IgD-negative memory B cell (primary cell): ENCODE measurements at regions not wholly inside any gene's neighbourhood (a gene's known extent, or its start where the extent isn't known, plus 50 kb on each side); places are given as distances from the start of the nearest gene placed in this dataset.

Source experiments
- H3K27ac Mint-ChIP-seq, 3 donors: one replicate each; pipeline ENCODE4 v1.8.0; 2020 to 2022; ENCODE audit warnings: mild to moderate bottlenecking in 3 of 3, mixed read lengths in 3 of 3, moderate library complexity in 1 of 3
- H3K27me3 Mint-ChIP-seq: one replicate; pipeline ENCODE4 v1.8.0; 2021; ENCODE audit warnings: mixed read lengths
- H3K36me3 Mint-ChIP-seq: one replicate; pipeline ENCODE4 v1.8.0; 2020; ENCODE audit warnings: mild to moderate bottlenecking, mixed read lengths
- H3K4me1 Mint-ChIP-seq, 3 donors: one replicate each; pipeline ENCODE4 v1.8.0; 2020 to 2022; ENCODE audit warnings: mixed read lengths in 3 of 3, mild to moderate bottlenecking in 1 of 3
- H3K4me3 Mint-ChIP-seq, 4 donors: one replicate each; pipeline ENCODE4 v1.8.0; 2020 to 2022; ENCODE audit warnings: mild to moderate bottlenecking in 4 of 4, mixed read lengths in 4 of 4, moderate library complexity in 3 of 4
- H3K9me3 Mint-ChIP-seq, 3 donors: one replicate each; pipeline ENCODE4 v1.8.0; 2020 to 2021; ENCODE audit warnings: mixed read lengths in 3 of 3, mild to moderate bottlenecking in 1 of 3

DNA sequence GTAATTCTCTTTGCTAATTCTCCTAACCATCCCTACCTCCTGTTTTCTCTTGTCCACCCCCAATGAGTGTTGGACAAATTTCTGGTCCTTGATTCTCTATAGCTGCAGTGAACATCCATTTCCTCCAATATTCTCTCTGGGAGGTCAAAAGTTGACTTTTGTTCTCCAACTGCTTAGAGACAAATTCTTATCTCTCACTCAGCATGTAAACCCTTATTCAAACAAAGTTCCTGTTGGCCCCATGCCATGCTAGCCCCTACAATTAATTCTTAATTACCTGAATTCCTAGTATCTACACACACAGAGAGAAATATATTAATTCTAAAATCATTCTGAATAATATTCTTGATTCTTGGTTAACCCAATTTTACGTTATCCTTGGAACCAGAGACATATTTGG, 472.9 kb upstream of the ACTBL2 start:
- H3K27me3 Mint-ChIP-seq = peaks cover 4% of the 10 kb centered on the region
- H3K4me3 Mint-ChIP-seq = no peak overlapping the region
- no peaks in the 10 kb centered on the region for H3K9me3 Mint-ChIP-seq
- no peaks in the 10 kb centered on the region for H3K36me3 Mint-ChIP-seq
- H3K27ac Mint-ChIP-seq = no peak overlapping the region
- H3K4me1 Mint-ChIP-seq = no peaks in the 10 kb centered on the region

DNA sequence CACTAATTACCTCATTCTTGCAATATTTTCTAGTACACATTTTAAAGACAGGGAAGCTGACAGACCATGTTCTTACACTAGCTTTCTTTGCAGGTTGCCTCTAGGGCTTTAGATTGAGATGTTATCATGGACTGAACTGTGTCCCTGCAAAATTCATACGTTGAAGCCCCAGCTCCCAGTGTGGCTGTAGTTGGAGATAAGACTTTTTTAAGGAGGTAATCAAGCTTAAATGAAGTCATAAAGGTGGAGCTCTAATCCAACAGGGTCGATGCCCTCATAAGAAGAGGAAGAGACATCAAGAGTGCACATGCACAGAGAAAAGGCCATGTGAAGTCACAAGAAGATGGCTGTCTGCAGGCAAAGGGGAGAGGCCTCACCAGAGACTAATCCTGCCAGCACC, 471.2 kb upstream of the ACTBL2 start:
- Mint-ChIP-seq H3K27me3 (peaks cover 11% of the 10 kb centered on the region), H3K27ac (no peak overlapping the region)

GRCh38 chr5:57950616-57951228, 468.1 kb upstream of the ACTBL2 start:
- H3K27ac Mint-ChIP-seq = no peak overlapping the region
- H3K4me1 Mint-ChIP-seq = no peaks in the 10 kb centered on the region
- no peak overlapping the region for H3K4me3 Mint-ChIP-seq
- peaks cover 0 to 3% (median 0%) of the 10 kb centered on the region in 3 donors for H3K9me3 Mint-ChIP-seq
- H3K27me3 Mint-ChIP-seq = peaks cover 8% of the 10 kb centered on the region
- H3K36me3 Mint-ChIP-seq = no peaks in the 10 kb centered on the region

More for the DNA sequence above, 471.2 kb upstream of the ACTBL2 start:
- no peaks in the 10 kb centered on the region for H3K4me1 Mint-ChIP-seq
- H3K9me3 Mint-ChIP-seq = no peaks in the 10 kb centered on the region
- H3K36me3 Mint-ChIP-seq = no peaks in the 10 kb centered on the region
- H3K4me3 Mint-ChIP-seq = no peak overlapping the region

GRCh38 chr5:57948091-57948490, 465.5 kb upstream of the ACTBL2 start:
- Mint-ChIP-seq H3K9me3 (peaks cover 0 to 3% (median 0%) of the 10 kb centered on the region in 3 donors), H3K36me3 (no peaks in the 10 kb centered on the region), H3K4me3 (no peak overlapping the region), H3K27me3 (peaks cover 7% of the 10 kb centered on the region), H3K4me1 (no peaks in the 10 kb centered on the region), H3K27ac (no peak overlapping the region)

DNA sequence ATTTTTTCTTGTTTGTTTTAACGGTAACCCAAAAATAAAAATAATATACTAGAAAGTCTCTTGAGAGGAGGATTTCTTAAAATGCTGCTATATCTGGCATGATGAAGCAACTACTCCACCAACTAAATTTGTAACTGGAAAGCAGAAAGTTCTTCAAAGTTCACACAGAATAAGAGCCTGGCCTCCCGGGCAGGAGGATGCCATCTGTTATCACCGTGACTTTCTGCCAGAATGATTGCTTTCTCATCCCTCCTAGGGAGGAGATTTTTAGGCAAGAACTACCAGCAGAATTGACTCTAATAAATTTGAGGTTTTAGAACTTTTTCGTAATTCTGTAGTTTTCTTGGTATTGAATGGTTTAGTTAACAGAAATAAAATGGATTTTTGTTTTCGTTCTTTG, 464.6 kb upstream of the ACTBL2 start:
- no peaks in the 10 kb centered on the region for H3K4me1 Mint-ChIP-seq
- peaks cover 7% of the 10 kb centered on the region for H3K27me3 Mint-ChIP-seq
- H3K36me3 Mint-ChIP-seq = no peaks in the 10 kb centered on the region
- no peak overlapping the region for H3K27ac Mint-ChIP-seq
- H3K9me3 Mint-ChIP-seq = peaks cover 0 to 3% (median 0%) of the 10 kb centered on the region in 3 donors
- no peak overlapping the region for H3K4me3 Mint-ChIP-seq

DNA sequence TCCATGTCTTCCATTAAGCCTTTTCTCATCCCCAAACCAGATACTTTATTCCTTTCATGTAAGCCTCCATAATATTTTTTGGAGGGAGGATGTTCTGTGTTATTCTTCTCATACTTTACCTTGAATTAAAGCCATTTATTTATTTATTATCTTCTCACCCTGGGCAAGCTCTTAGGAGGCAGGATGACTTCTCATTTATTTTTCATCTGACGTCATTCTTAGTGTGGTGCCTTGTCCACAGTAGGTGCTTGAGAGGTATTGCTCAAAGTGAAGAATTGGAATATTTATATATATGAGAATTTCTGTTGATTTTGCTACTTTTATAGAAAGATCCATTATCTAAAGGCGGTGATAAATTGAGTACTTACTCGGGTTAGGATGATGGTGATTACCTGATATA, 458.3 kb upstream of the ACTBL2 start:
- no peaks in the 10 kb centered on the region for H3K27me3 Mint-ChIP-seq
- no peaks in the 10 kb centered on the region for H3K4me1 Mint-ChIP-seq
- no peaks in the 10 kb centered on the region for H3K36me3 Mint-ChIP-seq
- H3K4me3 Mint-ChIP-seq = no peak overlapping the region
- no peak overlapping the region for H3K27ac Mint-ChIP-seq
- peaks cover 3 to 6% (median 4%) of the 10 kb centered on the region in 3 donors for H3K9me3 Mint-ChIP-seq

GRCh38 chr5:57940236-57940635, 457.6 kb upstream of the ACTBL2 start:
- H3K9me3 Mint-ChIP-seq = peaks cover 3 to 4% (median 4%) of the 10 kb centered on the region in 3 donors
- no peaks in the 10 kb centered on the region for H3K36me3 Mint-ChIP-seq

GRCh38 chr5:57939771-57940170, 457.2 kb upstream of the ACTBL2 start:
- H3K4me1 Mint-ChIP-seq = no peaks in the 10 kb centered on the region
- H3K36me3 Mint-ChIP-seq = no peaks in the 10 kb centered on the region
- H3K27ac Mint-ChIP-seq = no peak overlapping the region
- peaks cover 3 to 4% (median 4%) of the 10 kb centered on the region in 3 donors for H3K9me3 Mint-ChIP-seq
- H3K4me3 Mint-ChIP-seq = no peak overlapping the region
- no peaks in the 10 kb centered on the region for H3K27me3 Mint-ChIP-seq

More at GRCh38 chr5:57940236-57940635, 457.6 kb upstream of the ACTBL2 start:
- no peak overlapping the region for H3K27ac Mint-ChIP-seq
- no peaks in the 10 kb centered on the region for H3K27me3 Mint-ChIP-seq
- H3K4me3 Mint-ChIP-seq = no peak overlapping the region
- H3K4me1 Mint-ChIP-seq = no peaks in the 10 kb centered on the region

GRCh38 chr5:57939335-57939734, 456.7 kb upstream of the ACTBL2 start:
- Mint-ChIP-seq H3K4me1 (no peaks in the 10 kb centered on the region), H3K27ac (no peak overlapping the region), H3K36me3 (no peaks in the 10 kb centered on the region), H3K4me3 (no peak overlapping the region), H3K27me3 (no peaks in the 10 kb centered on the region), H3K9me3 (peaks cover 3 to 4% (median 4%) of the 10 kb centered on the region in 3 donors)

GRCh38 chr5:57938174-57938557, 455.6 kb upstream of the ACTBL2 start:
- Mint-ChIP-seq H3K9me3 (peaks cover 3 to 6% (median 4%) of the 10 kb centered on the region in 3 donors), H3K4me3 (no peak overlapping the region), H3K27me3 (no peaks in the 10 kb centered on the region), H3K4me1 (no peaks in the 10 kb centered on the region), H3K36me3 (no peaks in the 10 kb centered on the region), H3K27ac (no peak overlapping the region)

DNA sequence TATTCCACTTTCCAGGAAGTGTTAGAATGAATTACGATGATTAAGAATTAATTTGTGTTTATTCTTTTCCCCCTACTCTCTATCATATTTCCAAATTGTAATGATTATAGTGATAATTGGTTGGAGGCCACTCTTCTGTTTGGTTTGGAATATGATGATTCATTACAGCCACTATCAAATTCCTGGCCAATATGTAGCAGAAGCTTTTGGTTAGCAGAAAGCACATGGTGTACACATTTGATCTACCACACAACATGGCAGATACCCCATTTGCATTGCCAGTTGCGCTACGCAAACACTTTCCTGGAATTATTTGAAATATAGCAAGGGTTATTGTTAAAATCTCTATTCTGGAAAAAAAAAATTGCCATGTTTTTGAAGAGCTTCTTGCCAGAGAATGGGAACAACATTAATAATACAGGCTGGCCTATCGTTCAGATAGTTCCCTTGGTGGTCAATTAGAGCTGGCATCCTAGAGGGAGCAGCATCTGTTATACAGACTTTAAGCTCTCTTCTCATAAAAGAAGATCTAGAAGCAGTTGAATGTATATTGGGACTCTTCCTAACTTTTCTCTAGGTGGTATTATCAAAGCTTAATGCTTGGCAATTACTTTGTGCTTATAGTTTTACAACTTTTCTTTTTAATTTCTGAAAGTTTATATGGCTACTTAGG, 455.0 kb upstream of the ACTBL2 start:
- H3K27me3 Mint-ChIP-seq = no peaks in the 10 kb centered on the region
- peaks cover 3 to 6% (median 4%) of the 10 kb centered on the region in 3 donors for H3K9me3 Mint-ChIP-seq
- H3K4me3 Mint-ChIP-seq = no peak overlapping the region
- H3K27ac Mint-ChIP-seq = no peak overlapping the region
- H3K4me1 Mint-ChIP-seq = no peaks in the 10 kb centered on the region
- H3K36me3 Mint-ChIP-seq = no peaks in the 10 kb centered on the region

- no peaks in the 10 kb centered on the region for H3K36me3 Mint-ChIP-seq
- H3K27ac Mint-ChIP-seq = no peak overlapping the region
- no peaks in the 10 kb centered on the region for H3K27me3 Mint-ChIP-seq
- H3K9me3 Mint-ChIP-seq = peaks cover 3 to 6% (median 4%) of the 10 kb centered on the region in 3 donors
- H3K4me1 Mint-ChIP-seq = no peaks in the 10 kb centered on the region
- H3K4me3 Mint-ChIP-seq = no peak overlapping the region
Measured at GRCh38 chr5:57937025-57937424, 454.4 kb upstream of the ACTBL2 start.

DNA sequence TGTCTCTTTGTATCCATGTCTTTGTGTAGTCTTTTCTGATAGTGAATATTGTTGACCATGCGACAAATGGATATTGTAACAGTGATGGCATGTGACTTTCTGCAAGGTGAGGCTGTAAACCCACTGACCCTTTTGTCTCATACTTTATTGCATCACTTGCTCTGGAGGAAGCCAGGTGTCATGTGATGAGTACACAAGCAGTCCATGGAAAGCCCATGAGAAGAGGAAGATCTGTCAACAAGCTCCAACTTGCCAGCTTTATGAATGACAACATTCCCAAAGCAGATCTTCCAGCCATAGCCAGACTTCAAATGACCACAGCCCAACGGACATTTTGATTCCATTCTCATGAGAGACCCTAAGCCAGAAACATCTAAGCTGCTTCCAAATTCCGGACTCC, 450.1 kb upstream of the ACTBL2 start:
- Mint-ChIP-seq H3K36me3 (no peaks in the 10 kb centered on the region), H3K4me1 (no peaks in the 10 kb centered on the region), H3K9me3 (peaks cover 0 to 8% (median 0%) of the 10 kb centered on the region in 3 donors), H3K27me3 (no peaks in the 10 kb centered on the region), H3K27ac (no peak overlapping the region), H3K4me3 (no peak overlapping the region)

- Mint-ChIP-seq H3K36me3 (no peaks in the 10 kb centered on the region), H3K27me3 (no peaks in the 10 kb centered on the region), H3K4me1 (no peaks in the 10 kb centered on the region), H3K9me3 (peaks cover 0 to 8% (median 0%) of the 10 kb centered on the region in 3 donors), H3K27ac (no peak overlapping the region), H3K4me3 (no peak overlapping the region)
Measured at GRCh38 chr5:57931807-57932206, 449.2 kb upstream of the ACTBL2 start.

DNA sequence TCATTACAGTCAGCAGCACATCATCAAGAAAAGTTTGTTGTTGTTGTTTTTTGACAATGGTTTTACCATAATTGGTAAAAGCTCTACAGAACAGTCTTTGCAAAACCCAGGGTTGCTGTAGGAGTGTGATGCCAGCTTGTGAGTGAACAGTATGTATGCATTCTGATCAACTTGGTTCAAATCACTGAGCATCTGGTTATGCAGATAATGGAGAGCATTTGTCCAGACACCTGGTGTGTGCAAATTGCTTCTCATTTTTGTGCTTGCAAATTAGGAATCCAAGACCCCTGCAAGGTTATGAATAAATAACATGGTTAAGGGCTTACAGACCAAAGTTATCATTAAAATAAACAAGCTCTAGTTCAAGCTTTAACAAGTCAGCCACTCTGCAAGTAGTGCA, 448.7 kb upstream of the ACTBL2 start:
- Mint-ChIP-seq H3K27ac (no peak overlapping the region), H3K27me3 (no peaks in the 10 kb centered on the region), H3K4me1 (no peaks in the 10 kb centered on the region), H3K36me3 (no peaks in the 10 kb centered on the region), H3K9me3 (peaks cover 0 to 8% (median 0%) of the 10 kb centered on the region in 3 donors), H3K4me3 (no peak overlapping the region)

GRCh38 chr5:57929271-57929670, 446.7 kb upstream of the ACTBL2 start:
- Mint-ChIP-seq H3K27me3 (no peaks in the 10 kb centered on the region), H3K27ac (no peak overlapping the region), H3K4me1 (no peaks in the 10 kb centered on the region), H3K36me3 (peaks cover 2% of the 10 kb centered on the region), H3K4me3 (no peak overlapping the region), H3K9me3 (peaks cover under 1 to 15% (median 4%) of the 10 kb centered on the region in 3 donors)
